Hepatocyte (in vitro differentiated cells): ENCODE measurements at regions not wholly inside any gene's neighbourhood (a gene's known extent, or its start where the extent isn't known, plus 50 kb on each side); places are given as distances from the start of the nearest gene placed in this dataset.

Experiments
- DNase-seq: peaks from one replicate; pipeline ENCODE4 v3.0.0-alpha.2; 2016; ENCODE audit warnings: low spot score
- H2AFZ ChIP-seq: fragments of 200-600 bp; sonication (generic); 2 replicates; pipeline ENCODE4 v1.6.0; 2016; ENCODE audit warnings: antibody characterized with exemption, mild to moderate bottlenecking
- H3K27ac ChIP-seq: fragments of 200-600 bp; sonication (generic); 2 replicates; pipeline ENCODE4 v1.5.1; 2016; ENCODE audit warnings: mild to moderate bottlenecking
- H3K27me3 ChIP-seq: fragments of 200-600 bp; sonication (generic); 2 replicates; pipeline ENCODE4 v1.6.1; 2016
- H3K36me3 ChIP-seq: fragments of 200-600 bp; sonication (generic); replicated peaks from 2 replicates; pipeline ENCODE4 v1.5.1; 2016; ENCODE audit warnings: low read depth; ENCODE audit not compliant: insufficient read depth
- H3K4me1 ChIP-seq: fragments of 200-600 bp; sonication (generic); 2 replicates; pipeline ENCODE4 v1.5.1; 2016; ENCODE audit warnings: mild to moderate bottlenecking, moderate library complexity; ENCODE audit not compliant: insufficient read depth
- H3K4me2 ChIP-seq: fragments of 200-600 bp; sonication (generic); 2 replicates; pipeline ENCODE4 v1.6.0; 2016
- H3K4me3 ChIP-seq: fragments of 200-600 bp; sonication (generic); 2 replicates; pipeline ENCODE4 v1.5.1; 2016; ENCODE audit warnings: mild to moderate bottlenecking
- H3K79me2 ChIP-seq: fragments of 200-600 bp; sonication (generic); 2 replicates; pipeline ENCODE4 v1.6.0; 2017; ENCODE audit warnings: mild to moderate bottlenecking
- H3K9me2 ChIP-seq: fragments of 200-600 bp; sonication (generic); replicated peaks from 2 replicates; pipeline ENCODE4 v1.6.0; 2017; ENCODE audit warnings: mild to moderate bottlenecking; ENCODE audit not compliant: insufficient read depth
- H3K9me3 ChIP-seq: fragments of 200-600 bp; sonication (generic); 2 replicates; pipeline ENCODE4 v1.5.1; 2016; ENCODE audit warnings: low read depth, mild to moderate bottlenecking
- H4K20me1 ChIP-seq: fragments of 200-600 bp; sonication (generic); 2 replicates; pipeline ENCODE4 v1.6.0; 2016; ENCODE audit warnings: mild to moderate bottlenecking; ENCODE audit not compliant: insufficient read depth, poor library complexity, severe bottlenecking
- CTCF ChIP-seq: fragments of 200-600 bp; sonication (generic); IDR thresholded peaks from 2 replicates; pipeline ENCODE4 v1.5.1; 2016; ENCODE audit warnings: antibody characterized with exemption, mild to moderate bottlenecking; ENCODE audit not compliant: poor library complexity
- EZH2 ChIP-seq: fragments of 200-600 bp; sonication (generic); IDR thresholded peaks from 2 replicates; pipeline ENCODE4 v1.6.1; 2016; ENCODE audit warnings: antibody characterized with exemption, mild to moderate bottlenecking, borderline replicate concordance
- EZH2phosphoT487 ChIP-seq: fragments of 200-600 bp; sonication (generic); IDR thresholded peaks from one replicate; pipeline ENCODE4 v1.6.1; 2018; ENCODE audit warnings: antibody characterized with exemption, mild to moderate bottlenecking, low read depth, moderate library complexity; ENCODE audit not compliant: unreplicated experiment, severe bottlenecking
- WGBS: methylation state at CpG from one replicate; pipeline ENCODE4 v1.1.6; 2016; ENCODE audit warnings: low lambda C conversion rate; ENCODE audit errors: missing lambda C conversion rate; 5-methylcytosine and 5-hydroxymethylcytosine counted together

GRCh38 chr2:184030245-184030644 lies 568.1 kb upstream of the ZNF804A start:
- 62% methylated on average over 6 of the region's 6 CpGs for WGBS
- Histone ChIP-seq H3K4me1 (no peaks in the 10 kb centered on the region), H3K79me2 (no peaks in the 10 kb centered on the region), H3K9me2 (no peaks in the 10 kb centered on the region), H4K20me1 (no peaks in the 10 kb centered on the region), H2AFZ (no peak overlapping the region), H3K9me3 (no peaks in the 10 kb centered on the region), H3K27me3 (no peaks in the 10 kb centered on the region), H3K4me3 (no peak overlapping the region), H3K27ac (no peak overlapping the region), H3K4me2 (no peak overlapping the region), H3K36me3 (no peaks in the 10 kb centered on the region)
- no peak for DNase-seq
- no peak for TF ChIP-seq CTCF
- no peak for TF ChIP-seq EZH2
- TF ChIP-seq EZH2phosphoT487 = no peak

- Histone ChIP-seq H3K36me3 (no peaks in the 10 kb centered on the region), H4K20me1 (no peaks in the 10 kb centered on the region), H3K27me3 (no peaks in the 10 kb centered on the region), H2AFZ (no peak overlapping the region), H3K4me2 (no peak overlapping the region), H3K4me3 (no peak overlapping the region), H3K4me1 (no peaks in the 10 kb centered on the region), H3K9me2 (no peaks in the 10 kb centered on the region), H3K27ac (no peak overlapping the region), H3K79me2 (no peaks in the 10 kb centered on the region), H3K9me3 (no peaks in the 10 kb centered on the region)
- WGBS = 39% methylated on average over 1 of the region's 1 CpG
- DNase-seq = no peak
- TF ChIP-seq EZH2phosphoT487 (no peak), CTCF (no peak), EZH2 (no peak)
These were observed 567.3 kb upstream of the ZNF804A start for GRCh38 chr2:184030989-184031388.

- Histone ChIP-seq H3K79me2 (no peaks in the 10 kb centered on the region), H3K4me2 (no peak overlapping the region), H3K36me3 (no peaks in the 10 kb centered on the region), H3K4me1 (no peaks in the 10 kb centered on the region), H3K9me2 (no peaks in the 10 kb centered on the region), H3K27ac (no peak overlapping the region), H3K9me3 (no peaks in the 10 kb centered on the region), H2AFZ (peak overlapping the region; percentile 36), H3K4me3 (no peak overlapping the region), H3K27me3 (no peaks in the 10 kb centered on the region), H4K20me1 (no peaks in the 10 kb centered on the region)
- DNase-seq = no peak
- TF ChIP-seq CTCF (no peak), EZH2 (no peak), EZH2phosphoT487 (no peak)
- 77% methylated on average over 5 of the region's 5 CpGs for WGBS
These were observed 566.8 kb upstream of the ZNF804A start for GRCh38 chr2:184031402-184032147.
